D721Med (cell line): ENCODE measurements at regions not wholly inside any gene's neighbourhood (a gene's known extent, or its start where the extent isn't known, plus 50 kb on each side); places are given as distances from the start of the nearest gene placed in this dataset.

Experiments used
- DNase-seq: peaks from one replicate; pipeline ENCODE4 v3.0.0; 2011; ENCODE audit warnings: low spot score; ENCODE audit not compliant: insufficient read length
- FAIRE-seq: peaks from 2 replicates; lab custom pipeline; 2011; peaks lifted over from hg19 to GRCh38; lab: Jason Lieb, UNC
- CTCF ChIP-seq: IDR thresholded peaks from 2 replicates; pipeline ENCODE4 v1.5.1; 2012; ENCODE audit warnings: mild to moderate bottlenecking, control low read depth; ENCODE audit not compliant: insufficient read depth; ENCODE audit errors: missing control alignments

GRCh38 chr20:11841972-11842461 is 75.7 kb upstream of the BTBD3 start:
- TF ChIP-seq CTCF: no peak
- DNase-seq (no peak), FAIRE-seq (no peak)

GRCh38 chr20:11843289-11843688 is 74.4 kb upstream of the BTBD3 start:
- FAIRE-seq (no peak), DNase-seq (no peak)
- TF ChIP-seq CTCF: no peak

GRCh38 chr20:11844691-11845090 is 73.0 kb upstream of the BTBD3 start:
- TF ChIP-seq CTCF: no peak
- DNase-seq (no peak), FAIRE-seq (no peak)

GRCh38 chr20:11845340-11845739 is 72.4 kb upstream of the BTBD3 start:
- FAIRE-seq: no peak
- no peak for DNase-seq
- no peak for TF ChIP-seq CTCF

GRCh38 chr20:11846131-11846530 is 71.6 kb upstream of the BTBD3 start:
- no peak for DNase-seq
- TF ChIP-seq CTCF: no peak
- FAIRE-seq: no peak

DNA sequence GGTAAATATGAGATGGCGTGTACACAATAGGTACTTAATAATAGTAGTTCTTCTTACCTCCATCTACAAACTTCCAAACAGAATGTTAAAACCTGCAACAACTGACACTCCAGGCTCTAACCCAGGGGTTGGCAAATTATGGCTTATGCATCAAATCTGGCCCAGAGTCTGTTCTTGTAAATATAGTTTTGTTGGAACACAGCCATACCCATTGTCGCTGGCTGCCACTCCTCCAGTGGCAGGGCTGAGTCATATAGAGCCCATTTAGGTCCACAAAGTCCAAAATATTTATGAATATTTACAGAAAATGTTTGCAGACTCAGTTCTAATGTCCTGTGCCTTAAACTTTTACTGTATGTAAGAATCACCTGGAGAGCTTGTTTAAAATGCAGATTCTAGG is 69.9 kb upstream of the BTBD3 start:
- no peak for FAIRE-seq
- no peak for TF ChIP-seq CTCF
- no peak for DNase-seq

- DNase-seq (no peak), FAIRE-seq (no peak)
- TF ChIP-seq CTCF: no peak
Measured at GRCh38 chr20:11849270-11849915, 68.3 kb upstream of the BTBD3 start.
